Fibroblast of lung (primary cell): ENCODE measurements at regions not wholly inside any gene's neighbourhood (a gene's known extent, or its start where the extent isn't known, plus 50 kb on each side); places are given as distances from the start of the nearest gene placed in this dataset.

Experiments used
- DNase-seq, 2 donors: peaks; one replicate each; pipeline versions ENCODE4 v3.0.0 to v3.0.0-alpha.2; 2010; ENCODE audit warnings: low read depth in 2 of 2
- H2AFZ ChIP-seq: 2 replicates; pipeline ENCODE4 v1.5.1; 2012; ENCODE audit warnings: low read length, control low read depth, inconsistent platforms
- H3K27ac ChIP-seq: 2 replicates; pipeline ENCODE4 v1.5.1; 2011; ENCODE audit warnings: low read length, control low read depth; ENCODE audit not compliant: insufficient read depth
- H3K27me3 ChIP-seq: 2 replicates; pipeline ENCODE4 v1.5.1; 2011; ENCODE audit warnings: mild to moderate bottlenecking, low read length; ENCODE audit not compliant: control insufficient read depth, insufficient read depth
- H3K36me3 ChIP-seq: 2 replicates; pipeline ENCODE4 v1.5.1; 2011; ENCODE audit warnings: low read length; ENCODE audit not compliant: control insufficient read depth, insufficient read depth
- H3K4me1 ChIP-seq: 2 replicates; pipeline ENCODE4 v1.5.1; 2011; ENCODE audit warnings: low read length; ENCODE audit not compliant: control insufficient read depth, insufficient read depth; ENCODE audit errors: extremely low read depth
- H3K4me2 ChIP-seq: 2 replicates; pipeline ENCODE4 v1.5.1; 2011; ENCODE audit warnings: low read length, control low read depth; ENCODE audit not compliant: insufficient read depth; ENCODE audit errors: extremely low read depth
- H3K4me3 ChIP-seq, 4 experiments: fragments of 200-600 bp in 1 of 4; sonication (generic) in 1 of 4; replicated peaks in 1 of 4; 2 replicates each; pipeline ENCODE4 v1.5.1; 2011 to 2016; ENCODE audit warnings: low read length in 4 of 4, low read depth in 3 of 4, mild to moderate bottlenecking in 3 of 4, control low read depth in 2 of 4, inconsistent platforms in 1 of 4, mixed read lengths in 1 of 4; ENCODE audit not compliant: insufficient read depth in 1 of 4; ENCODE audit errors: control extremely low read depth in 1 of 4
- H3K79me2 ChIP-seq: 2 replicates; pipeline ENCODE4 v1.5.1; 2012; ENCODE audit warnings: mild to moderate bottlenecking, low read length, inconsistent platforms; ENCODE audit not compliant: control insufficient read depth, insufficient read depth
- H3K9ac ChIP-seq: 2 replicates; pipeline ENCODE4 v1.5.1; 2011; ENCODE audit warnings: mild to moderate bottlenecking, low read length, control low read depth; ENCODE audit not compliant: insufficient read depth
- H3K9me3 ChIP-seq: 2 replicates; pipeline ENCODE4 v1.5.1; 2012; ENCODE audit warnings: low read depth, low read length; ENCODE audit not compliant: control insufficient read depth, insufficient read depth
- H4K20me1 ChIP-seq: 2 replicates; pipeline ENCODE4 v1.5.1; 2011; ENCODE audit warnings: low read length; ENCODE audit not compliant: control insufficient read depth, insufficient read depth; ENCODE audit errors: extremely low read depth
- EZH2 ChIP-seq: IDR thresholded peaks from 2 replicates; pipeline ENCODE4 v1.5.1; 2012; ENCODE audit warnings: low read length, control low read depth, mild to moderate bottlenecking; ENCODE audit errors: missing control alignments
- TF ChIP-seq, protein P1 (sequence below), 2 donors: IDR thresholded peaks in 1 of 2; conservative IDR thresholded peaks in 1 of 2; 1 replicate in 1 of 2; 2 replicates in 1 of 2; pipeline ENCODE4 v1.5.1; 2011 to 2012; ENCODE audit warnings: low read length in 2 of 2, control low read depth in 1 of 2, inconsistent platforms in 1 of 2, low read depth in 1 of 2, mild to moderate bottlenecking in 1 of 2

DNA sequence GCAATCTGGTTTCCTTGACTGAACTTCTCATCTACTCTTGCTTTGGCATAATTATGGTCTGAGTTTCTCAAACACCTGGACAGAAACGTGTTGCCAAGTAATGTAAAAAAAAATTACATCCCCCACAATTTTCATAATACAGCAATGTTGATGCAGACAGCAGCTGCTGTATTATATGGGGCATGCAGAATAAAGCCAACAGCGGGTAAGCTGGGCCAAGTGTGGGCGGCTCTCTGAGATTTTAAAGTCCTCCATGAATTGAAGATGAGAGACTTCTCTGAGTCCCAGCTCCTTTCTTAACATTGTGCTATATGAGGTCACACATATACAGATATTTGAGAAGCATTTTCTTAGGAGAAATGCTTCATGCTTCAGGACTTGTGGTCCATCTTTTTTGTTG lies 881.2 kb downstream of the GALC start:
- no peaks in the 10 kb centered on the region for H3K27me3 ChIP-seq
- no peaks in the 10 kb centered on the region for H3K36me3 ChIP-seq
- H3K27ac ChIP-seq = no peak overlapping the region
- TF ChIP-seq, protein P1, sequence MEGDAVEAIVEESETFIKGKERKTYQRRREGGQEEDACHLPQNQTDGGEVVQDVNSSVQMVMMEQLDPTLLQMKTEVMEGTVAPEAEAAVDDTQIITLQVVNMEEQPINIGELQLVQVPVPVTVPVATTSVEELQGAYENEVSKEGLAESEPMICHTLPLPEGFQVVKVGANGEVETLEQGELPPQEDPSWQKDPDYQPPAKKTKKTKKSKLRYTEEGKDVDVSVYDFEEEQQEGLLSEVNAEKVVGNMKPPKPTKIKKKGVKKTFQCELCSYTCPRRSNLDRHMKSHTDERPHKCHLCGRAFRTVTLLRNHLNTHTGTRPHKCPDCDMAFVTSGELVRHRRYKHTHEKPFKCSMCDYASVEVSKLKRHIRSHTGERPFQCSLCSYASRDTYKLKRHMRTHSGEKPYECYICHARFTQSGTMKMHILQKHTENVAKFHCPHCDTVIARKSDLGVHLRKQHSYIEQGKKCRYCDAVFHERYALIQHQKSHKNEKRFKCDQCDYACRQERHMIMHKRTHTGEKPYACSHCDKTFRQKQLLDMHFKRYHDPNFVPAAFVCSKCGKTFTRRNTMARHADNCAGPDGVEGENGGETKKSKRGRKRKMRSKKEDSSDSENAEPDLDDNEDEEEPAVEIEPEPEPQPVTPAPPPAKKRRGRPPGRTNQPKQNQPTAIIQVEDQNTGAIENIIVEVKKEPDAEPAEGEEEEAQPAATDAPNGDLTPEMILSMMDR (conservative IDR thresholded peaks at IDR 0.05 in 1 of 2, IDR thresholded peaks at IDR 0.05 in 1 of 2; ENCODE audit: low read depth in 1 of 2, low read length in 2 of 2) = no peak
- no peak for TF ChIP-seq EZH2
- H2AFZ ChIP-seq = no peak overlapping the region
- no peaks in the 10 kb centered on the region for H3K79me2 ChIP-seq
- no peak overlapping the region for H3K4me2 ChIP-seq
- H4K20me1 ChIP-seq = no peaks in the 10 kb centered on the region
- no peak overlapping the region for H3K4me3 ChIP-seq
- DNase-seq = no peak
- H3K9ac ChIP-seq = no peak overlapping the region
- no peaks in the 10 kb centered on the region for H3K4me1 ChIP-seq
- no peaks in the 10 kb centered on the region for H3K9me3 ChIP-seq

GRCh38 chr14:87111126-87111525 lies 881.9 kb downstream of the GALC start:
- TF ChIP-seq EZH2 = no peak
- TF ChIP-seq, protein P1 (conservative IDR thresholded peaks at IDR 0.05 in 1 of 2, IDR thresholded peaks at IDR 0.05 in 1 of 2; ENCODE audit: low read depth in 1 of 2, low read length in 2 of 2) = no peak
- Histone ChIP-seq H3K79me2 (no peaks in the 10 kb centered on the region), H3K27me3 (no peaks in the 10 kb centered on the region), H3K9me3 (no peaks in the 10 kb centered on the region), H3K4me3 (no peak overlapping the region), H3K27ac (no peak overlapping the region), H3K36me3 (no peaks in the 10 kb centered on the region), H3K4me1 (no peaks in the 10 kb centered on the region), H2AFZ (no peak overlapping the region), H3K9ac (no peak overlapping the region), H4K20me1 (no peaks in the 10 kb centered on the region), H3K4me2 (no peak overlapping the region)
- DNase-seq = no peak

GRCh38 chr14:87109271-87109670 lies 883.7 kb downstream of the GALC start:
- no peak overlapping the region for H3K27ac ChIP-seq
- H3K9ac ChIP-seq = no peak overlapping the region
- H3K79me2 ChIP-seq = no peaks in the 10 kb centered on the region
- peak overlapping the region; percentile 5 for H3K4me2 ChIP-seq
- H4K20me1 ChIP-seq = no peaks in the 10 kb centered on the region
- no peak for DNase-seq
- H3K4me3 ChIP-seq = no peak overlapping the region
- H3K27me3 ChIP-seq = no peaks in the 10 kb centered on the region
- no peaks in the 10 kb centered on the region for H3K9me3 ChIP-seq
- no peaks in the 10 kb centered on the region for H3K4me1 ChIP-seq
- H2AFZ ChIP-seq = no peak overlapping the region
- no peak for TF ChIP-seq EZH2
- TF ChIP-seq, protein P1 (conservative IDR thresholded peaks at IDR 0.05 in 1 of 2, IDR thresholded peaks at IDR 0.05 in 1 of 2; ENCODE audit: low read depth in 1 of 2, low read length in 2 of 2) = no peak
- H3K36me3 ChIP-seq = no peaks in the 10 kb centered on the region
